Astrocyte of the cerebellum (primary cell): ENCODE measurements at regions not wholly inside any gene's neighbourhood (a gene's known extent, or its start where the extent isn't known, plus 50 kb on each side); places are given as distances from the start of the nearest gene placed in this dataset.
A peak's percentile ranks its signal among the peaks of the same experiment; 100 is the strongest.

ENCODE experiments used
- DNase-seq: peaks from one replicate; pipeline ENCODE4 v3.0.0-alpha.2; 2011; ENCODE audit warnings: low read depth
- H3K4me3 ChIP-seq: 2 replicates; pipeline ENCODE4 v1.5.1; 2011; ENCODE audit warnings: mild to moderate bottlenecking, low read depth, low read length, moderate library complexity
- CTCF ChIP-seq: IDR thresholded peaks from 2 replicates; pipeline ENCODE4 v1.5.1; 2012; ENCODE audit warnings: low read length, low read depth, moderate library complexity, mild to moderate bottlenecking; ENCODE audit errors: missing control alignments
- in situ Hi-C: cut with HindIII; loops from 2 replicates; pipeline ENCODE4 v1.10.0; 2017; ENCODE audit warnings: low sequenced_read_pairs

GRCh38 chr10:4673279-4674040, 152.5 kb upstream of the AKR1E2 start:
- in situ Hi-C loops = no loop called here
- DNase-seq = no peak
- H3K4me3 ChIP-seq = no peak overlapping the region
- TF ChIP-seq CTCF = no peak

GRCh38 chr10:4672201-4672600, 153.8 kb upstream of the AKR1E2 start:
- in situ Hi-C loops = no loop called here
- no peak for TF ChIP-seq CTCF
- no peak for DNase-seq
- no peak overlapping the region for H3K4me3 ChIP-seq

- no peak for DNase-seq
- TF ChIP-seq CTCF = no peak
- in situ Hi-C loops = no loop called here
- H3K4me3 ChIP-seq = no peak overlapping the region
These were observed 154.4 kb upstream of the AKR1E2 start for GRCh38 chr10:4671451-4672145.

GRCh38 chr10:4670737-4671136, 155.3 kb upstream of the AKR1E2 start:
- no peak for DNase-seq
- TF ChIP-seq CTCF = no peak
- in situ Hi-C loops = no loop called here
- no peak overlapping the region for H3K4me3 ChIP-seq

- no peak overlapping the region for H3K4me3 ChIP-seq
- in situ Hi-C loops = no loop called here
- DNase-seq = no peak
- TF ChIP-seq CTCF = no peak
These were observed 156.4 kb upstream of the AKR1E2 start for GRCh38 chr10:4669585-4669984.

- DNase-seq = peak; percentile 95
- in situ Hi-C loops = no loop called here
- TF ChIP-seq CTCF = no peak
- H3K4me3 ChIP-seq = no peak overlapping the region
These were observed 162.6 kb upstream of the AKR1E2 start for GRCh38 chr10:4663162-4663992.
